ENCODE measurements at regions not wholly inside any gene's neighbourhood (a gene's known extent, or its start where the extent isn't known, plus 50 kb on each side); places are given as distances from the start of the nearest gene placed in this dataset.

DNA sequence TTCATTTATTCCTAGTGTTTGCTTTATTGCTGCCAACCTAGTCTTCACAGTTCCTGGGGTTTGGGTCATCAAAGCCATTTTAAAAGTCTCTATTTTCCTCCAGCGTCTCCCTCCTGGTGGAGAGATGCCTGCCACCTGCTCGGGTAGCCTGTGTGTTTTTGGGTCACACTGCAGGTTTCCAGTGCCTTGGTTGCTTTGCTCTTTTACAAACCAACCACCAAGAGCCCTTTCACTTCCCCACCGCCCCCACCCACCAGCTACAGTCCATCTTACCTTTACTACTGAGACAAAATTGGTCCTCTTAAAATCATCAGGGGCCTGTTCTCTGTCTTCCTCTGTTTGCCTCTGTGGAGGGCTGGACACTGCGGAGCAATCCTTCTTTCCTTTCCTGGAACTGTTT is 280.5 kb upstream of the GATB start:
- H3K27me3 Mint-ChIP-seq = no peaks in the 10 kb centered on the region
- H3K4me1 Mint-ChIP-seq = peaks cover 2 to 11% (median 7%) of the 10 kb centered on the region in 4 donors
- ATAC-seq = no peak
- H3K36me3 Mint-ChIP-seq = peaks cover 0 to 13% (median 5%) of the 10 kb centered on the region in 3 donors
- DNase-seq = no peak
- peak overlapping the region in 2 of 10 donors; percentile 12 to 72 for H3K27ac Mint-ChIP-seq
- POLR2A ChIA-PET = no interaction called here
- H3K4me3 Mint-ChIP-seq = no peak overlapping the region
- H3K9me3 Mint-ChIP-seq = peaks cover 0 to 14% (median 8%) of the 10 kb centered on the region in 9 donors

DNA sequence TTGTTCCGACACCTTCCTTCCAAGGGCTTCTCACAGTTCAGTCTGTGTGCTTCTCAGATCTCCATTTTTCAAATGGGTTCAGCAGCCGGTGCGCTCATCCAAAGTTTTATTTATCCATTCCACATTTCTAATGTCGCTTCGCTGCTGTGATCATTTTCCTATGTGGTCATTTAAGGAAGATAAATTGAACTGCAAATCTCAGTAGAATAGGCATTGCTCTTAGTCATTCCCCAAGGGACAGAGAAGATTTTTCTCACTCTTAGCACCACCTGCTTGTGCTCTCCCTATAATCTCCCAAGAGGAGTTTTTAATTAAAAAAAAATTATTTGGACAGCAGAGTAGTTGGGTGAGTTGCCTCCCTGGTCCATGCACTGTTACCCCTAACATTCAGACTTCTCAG is 278.9 kb upstream of the GATB start:
- no peak overlapping the region for H3K4me3 Mint-ChIP-seq
- peaks cover 0 to 14% (median 8%) of the 10 kb centered on the region in 9 donors for H3K9me3 Mint-ChIP-seq
- POLR2A ChIA-PET = no interaction called here
- DNase-seq (no peak), ATAC-seq (no peak)
- peaks cover 0 to 13% (median 5%) of the 10 kb centered on the region in 3 donors for H3K36me3 Mint-ChIP-seq
- no peaks in the 10 kb centered on the region for H3K27me3 Mint-ChIP-seq
- H3K4me1 Mint-ChIP-seq = peaks cover 0 to 3% (median 1%) of the 10 kb centered on the region in 4 donors
- H3K27ac Mint-ChIP-seq = no peak overlapping the region

DNA sequence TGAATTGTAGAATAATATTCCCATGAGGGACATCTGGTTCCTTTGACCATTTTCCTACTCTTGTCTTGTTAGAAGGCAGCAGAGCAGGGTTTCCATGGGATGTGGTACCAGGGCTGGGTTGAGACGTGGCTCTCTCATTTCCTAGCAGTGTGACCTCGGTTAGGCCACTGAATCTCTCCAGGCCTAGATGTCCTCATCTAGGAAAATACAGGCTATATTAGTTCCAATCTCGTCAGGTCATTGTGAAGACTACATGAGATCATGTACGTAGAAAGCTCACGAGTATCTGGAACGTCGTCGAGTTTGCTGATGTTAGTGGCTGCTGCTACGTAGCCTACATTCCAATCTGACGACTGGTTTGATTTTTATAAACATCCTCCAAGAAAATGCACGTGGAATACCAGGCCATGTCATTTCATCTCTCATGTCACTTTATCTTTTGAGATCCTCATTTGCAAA is 278.2 kb upstream of the GATB start:
- Mint-ChIP-seq H3K9me3 (peaks cover 0 to 14% (median 6%) of the 10 kb centered on the region in 9 donors), H3K4me1 (peaks cover 0 to 2% (median 0%) of the 10 kb centered on the region in 4 donors), H3K4me3 (no peak overlapping the region), H3K27me3 (no peaks in the 10 kb centered on the region), H3K36me3 (peaks cover 0 to 8% (median 5%) of the 10 kb centered on the region in 3 donors), H3K27ac (no peak overlapping the region)
- no peak for ATAC-seq
- DNase-seq = no peak
- POLR2A ChIA-PET = no interaction called here

DNA sequence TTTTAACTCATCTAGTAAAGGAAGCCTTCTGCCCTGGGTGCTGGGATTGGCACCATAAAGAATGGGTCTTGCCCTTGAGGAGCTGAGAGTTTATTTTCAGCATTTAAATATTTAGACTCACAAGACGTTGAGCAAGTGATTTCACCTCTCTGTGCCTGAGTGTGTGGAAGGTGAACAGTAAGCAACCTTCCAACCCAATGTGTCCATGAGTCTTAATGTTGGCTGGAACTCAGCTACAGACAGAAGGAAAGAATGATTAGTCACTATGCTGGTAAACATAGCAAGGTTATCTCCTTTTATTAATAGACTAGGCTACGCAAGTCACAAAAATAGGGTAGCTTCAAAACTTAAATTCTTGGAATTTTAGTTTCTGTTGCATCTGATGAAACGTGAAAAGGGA is 277.4 kb upstream of the GATB start:
- H3K36me3 Mint-ChIP-seq = peaks cover 0 to 5% (median 3%) of the 10 kb centered on the region in 3 donors

DNA sequence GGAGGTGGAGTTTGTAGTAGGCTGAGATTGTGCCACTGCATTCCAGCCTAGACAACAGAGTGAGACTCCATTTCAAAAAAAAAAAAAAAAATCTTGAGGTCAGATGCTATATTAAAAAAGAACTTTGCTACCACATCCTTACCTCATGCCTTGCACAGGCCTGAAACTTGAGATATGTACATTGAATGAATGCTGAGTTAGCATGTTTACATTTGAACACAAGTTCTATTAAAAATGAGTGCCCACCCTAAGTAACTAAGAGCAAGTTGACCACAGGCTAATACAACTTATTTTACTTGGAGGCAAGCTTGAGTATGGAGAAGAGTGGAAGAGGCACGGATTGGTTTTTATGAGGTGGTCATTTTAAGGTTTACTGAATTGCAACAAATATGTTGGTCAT is 276.6 kb upstream of the GATB start:
- no peaks in the 10 kb centered on the region for H3K36me3 Mint-ChIP-seq
- H3K9me3 Mint-ChIP-seq = peaks cover 0 to 2% (median 0%) of the 10 kb centered on the region in 9 donors
- no peaks in the 10 kb centered on the region for H3K27me3 Mint-ChIP-seq
- H3K27ac Mint-ChIP-seq = no peak overlapping the region
- ATAC-seq = no peak
- H3K4me1 Mint-ChIP-seq = peaks cover 0 to 2% (median 0%) of the 10 kb centered on the region in 4 donors
- POLR2A ChIA-PET = no interaction called here
- H3K4me3 Mint-ChIP-seq = no peak overlapping the region
- DNase-seq = no peak

More for the DNA sequence above, 277.4 kb upstream of the GATB start:
- ATAC-seq (no peak), DNase-seq (no peak)
- peaks cover 0 to 8% (median 2%) of the 10 kb centered on the region in 9 donors for H3K9me3 Mint-ChIP-seq
- H3K4me1 Mint-ChIP-seq = peaks cover 0 to 2% (median 0%) of the 10 kb centered on the region in 4 donors
- POLR2A ChIA-PET = interaction anchor here (0.5 kb wide), 1 partner anchor 64 kb away, joined by 4 read pairs; no protein-coding TSS in a partner anchor
- H3K4me3 Mint-ChIP-seq = no peak overlapping the region
- H3K27ac Mint-ChIP-seq = no peak overlapping the region
- H3K27me3 Mint-ChIP-seq = no peaks in the 10 kb centered on the region

DNA sequence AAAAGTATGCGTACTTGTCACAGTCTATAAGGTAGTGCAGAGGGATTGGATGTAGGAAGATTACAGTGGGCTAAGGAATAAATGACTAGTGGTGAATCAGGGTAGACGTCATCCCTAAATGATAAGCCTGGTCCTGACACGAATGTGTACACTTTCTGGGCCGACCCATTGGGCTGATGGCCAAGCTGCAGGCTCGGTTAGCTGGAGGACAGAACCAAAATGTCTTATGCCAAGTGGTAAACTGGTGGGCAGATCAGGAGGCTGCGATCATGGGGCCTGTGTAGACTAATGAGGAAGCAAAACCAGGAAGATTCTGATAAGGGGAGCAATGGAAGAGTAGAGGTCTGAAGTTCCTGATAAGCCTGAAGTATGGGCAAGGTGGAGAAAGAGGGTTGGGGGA is 272.8 kb upstream of the GATB start:
- POLR2A ChIA-PET = interaction anchor here (1.0 kb wide), 1 partner anchor 67 kb away, joined by 3 read pairs; no protein-coding TSS in a partner anchor
- H3K4me1 Mint-ChIP-seq = peaks cover 0 to 5% (median 0%) of the 10 kb centered on the region in 4 donors
- H3K27me3 Mint-ChIP-seq = no peaks in the 10 kb centered on the region
- no peak overlapping the region for H3K27ac Mint-ChIP-seq
- H3K36me3 Mint-ChIP-seq = no peaks in the 10 kb centered on the region
- DNase-seq = no peak
- no peak overlapping the region for H3K4me3 Mint-ChIP-seq
- ATAC-seq = no peak
- peaks cover 0 to 2% (median 0%) of the 10 kb centered on the region in 9 donors for H3K9me3 Mint-ChIP-seq

DNA sequence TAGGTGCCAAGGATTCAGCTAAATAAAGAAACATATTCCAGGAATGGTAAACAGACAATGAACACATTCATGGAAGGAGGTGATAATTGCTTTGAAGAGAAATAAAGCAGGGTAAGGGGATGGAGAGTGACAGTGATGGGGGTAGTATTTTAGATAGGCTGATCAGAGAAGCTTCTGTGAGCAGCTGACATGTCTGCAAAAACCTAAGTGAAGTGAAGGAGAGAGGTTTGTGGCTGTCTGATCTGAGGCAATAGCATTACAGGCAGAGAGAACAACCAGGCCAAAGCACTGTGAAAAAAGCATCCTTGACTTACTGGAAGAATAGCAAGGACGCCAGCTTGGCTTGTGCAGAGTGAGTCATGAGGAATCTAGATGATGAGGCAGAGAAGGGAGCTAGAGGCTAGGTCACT is 271.9 kb upstream of the GATB start:
- ATAC-seq = no peak
- no peak for DNase-seq
- Mint-ChIP-seq H3K27me3 (no peaks in the 10 kb centered on the region), H3K36me3 (peaks cover 0 to 4% (median 0%) of the 10 kb centered on the region in 3 donors), H3K9me3 (peaks cover 0 to 10% (median 0%) of the 10 kb centered on the region in 9 donors), H3K4me3 (no peak overlapping the region), H3K4me1 (peaks cover 0 to 7% (median 0%) of the 10 kb centered on the region in 4 donors), H3K27ac (no peak overlapping the region)
- POLR2A ChIA-PET = interaction anchor here (1.0 kb wide), 1 partner anchor 68 kb away, joined by 3 read pairs; no protein-coding TSS in a partner anchor

DNA sequence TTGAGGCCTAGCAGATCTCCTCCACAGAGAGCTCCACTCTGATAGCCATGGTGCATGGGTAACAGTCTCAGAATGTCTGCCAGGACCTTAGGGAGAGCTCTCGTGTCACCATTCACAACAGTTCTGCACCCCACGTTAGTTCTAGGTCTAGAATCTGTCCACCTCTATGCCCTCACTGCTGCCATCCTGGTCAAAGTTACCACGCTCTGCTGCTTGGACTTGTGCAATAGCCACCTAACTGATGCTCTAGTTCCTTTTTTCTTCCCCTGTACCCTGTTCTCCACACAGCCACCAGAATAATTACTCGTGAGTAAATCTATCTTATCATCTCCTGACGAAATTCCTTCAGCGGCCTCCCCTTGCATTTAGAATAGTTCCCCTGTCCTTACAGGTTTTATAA is 268.8 kb upstream of the GATB start:
- Mint-ChIP-seq H3K36me3 (peaks cover 0 to 4% (median 0%) of the 10 kb centered on the region in 3 donors), H3K9me3 (peaks cover 0 to 10% (median 0%) of the 10 kb centered on the region in 9 donors)

DNA sequence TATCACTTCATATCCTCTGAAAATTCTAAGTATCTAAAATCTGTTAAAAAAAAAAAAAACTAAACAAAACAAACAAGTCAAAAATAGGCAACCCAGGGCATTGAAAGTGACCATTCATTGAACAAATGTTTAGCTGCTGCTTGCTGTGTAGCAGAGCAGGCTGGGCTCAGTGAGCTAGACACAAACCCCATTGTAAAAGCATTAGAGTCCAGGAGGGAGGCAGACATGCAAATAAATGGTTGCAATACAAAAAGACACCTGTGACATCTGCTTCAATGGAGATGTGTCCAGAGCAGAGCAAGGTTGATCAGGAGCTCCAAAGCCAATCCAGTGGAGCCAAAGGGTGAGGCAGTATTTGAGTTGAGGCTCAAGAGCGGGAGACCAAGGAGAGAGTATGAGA is 267.3 kb upstream of the GATB start:
- DNase-seq = no peak
- H3K9me3 Mint-ChIP-seq = peaks cover 0 to 10% (median 0%) of the 10 kb centered on the region in 9 donors
- POLR2A ChIA-PET = no interaction called here
- H3K27ac Mint-ChIP-seq = peak overlapping the region in 1 of 10 donors; percentile 12
- no peak for ATAC-seq
- H3K27me3 Mint-ChIP-seq = no peaks in the 10 kb centered on the region
- peaks cover 0 to 7% (median 0%) of the 10 kb centered on the region in 4 donors for H3K4me1 Mint-ChIP-seq
- H3K4me3 Mint-ChIP-seq = no peak overlapping the region
- H3K36me3 Mint-ChIP-seq = peaks cover 0 to 4% (median 0%) of the 10 kb centered on the region in 3 donors

More for the DNA sequence above, 268.8 kb upstream of the GATB start:
- Mint-ChIP-seq H3K27me3 (no peaks in the 10 kb centered on the region), H3K4me1 (peaks cover 0 to 7% (median 0%) of the 10 kb centered on the region in 4 donors), H3K4me3 (no peak overlapping the region), H3K27ac (peak overlapping the region in 2 of 10 donors; percentile 29 to 74)
- ATAC-seq (no peak), DNase-seq (no peak)
- POLR2A ChIA-PET = no interaction called here

DNA sequence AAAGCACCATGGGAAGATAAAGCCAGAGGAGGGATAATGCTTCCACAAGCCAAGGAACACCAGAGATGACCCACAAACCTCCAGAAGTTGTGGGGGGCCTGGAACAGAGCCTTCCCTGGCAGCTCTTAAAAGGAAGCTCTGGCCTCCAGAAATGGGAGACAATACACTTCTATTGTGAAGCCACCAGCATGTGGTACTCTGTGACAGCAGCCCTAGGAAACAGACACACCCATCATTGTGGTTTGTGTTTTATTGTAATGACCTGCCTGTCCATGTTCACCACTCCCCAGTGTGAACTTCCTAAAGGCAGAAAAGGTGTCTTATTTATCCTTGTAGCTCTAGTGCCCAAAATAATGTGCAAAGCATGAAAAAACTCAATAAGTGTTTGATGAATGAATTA is 264.1 kb upstream of the GATB start:
- no peaks in the 10 kb centered on the region for H3K27me3 Mint-ChIP-seq
- H3K9me3 Mint-ChIP-seq = peaks cover 0 to 10% (median 0%) of the 10 kb centered on the region in 9 donors
- POLR2A ChIA-PET = no interaction called here
- peak overlapping the region in 1 of 10 donors; percentile 27 for H3K27ac Mint-ChIP-seq
- ATAC-seq (no peak), DNase-seq (no peak)
- H3K4me3 Mint-ChIP-seq = no peak overlapping the region
- H3K4me1 Mint-ChIP-seq = peaks cover 0 to 5% (median 0%) of the 10 kb centered on the region in 4 donors
- peaks cover 0 to 4% (median 0%) of the 10 kb centered on the region in 3 donors for H3K36me3 Mint-ChIP-seq

DNA sequence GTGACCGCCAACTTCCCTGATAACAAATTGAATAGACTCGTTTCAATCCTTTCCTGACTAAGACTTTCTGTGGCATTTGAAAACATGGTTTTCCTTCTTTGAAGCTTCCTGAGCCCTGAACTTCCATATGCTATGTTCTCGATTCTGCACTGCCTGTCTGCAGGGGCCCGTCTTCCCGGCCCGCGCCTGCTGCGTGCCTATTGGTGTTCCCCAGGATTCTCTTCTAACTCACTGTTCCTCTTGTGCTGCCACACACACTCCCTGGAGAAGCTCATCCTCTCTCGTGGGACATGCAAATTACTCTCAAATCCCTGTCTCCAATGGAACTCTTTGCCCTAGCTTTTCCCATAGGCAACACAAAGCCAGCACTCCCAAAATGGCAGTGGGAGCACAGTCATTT is 262.9 kb upstream of the GATB start:
- POLR2A ChIA-PET = no interaction called here
- H3K4me1 Mint-ChIP-seq = peaks cover 0 to 3% (median 0%) of the 10 kb centered on the region in 4 donors
- H3K27ac Mint-ChIP-seq = no peak overlapping the region
- H3K36me3 Mint-ChIP-seq = peaks cover 0 to 4% (median 0%) of the 10 kb centered on the region in 3 donors
- H3K9me3 Mint-ChIP-seq = peaks cover 0 to 9% (median 0%) of the 10 kb centered on the region in 9 donors
- DNase-seq (no peak), ATAC-seq (no peak)
- H3K4me3 Mint-ChIP-seq = no peak overlapping the region
- no peaks in the 10 kb centered on the region for H3K27me3 Mint-ChIP-seq

DNA sequence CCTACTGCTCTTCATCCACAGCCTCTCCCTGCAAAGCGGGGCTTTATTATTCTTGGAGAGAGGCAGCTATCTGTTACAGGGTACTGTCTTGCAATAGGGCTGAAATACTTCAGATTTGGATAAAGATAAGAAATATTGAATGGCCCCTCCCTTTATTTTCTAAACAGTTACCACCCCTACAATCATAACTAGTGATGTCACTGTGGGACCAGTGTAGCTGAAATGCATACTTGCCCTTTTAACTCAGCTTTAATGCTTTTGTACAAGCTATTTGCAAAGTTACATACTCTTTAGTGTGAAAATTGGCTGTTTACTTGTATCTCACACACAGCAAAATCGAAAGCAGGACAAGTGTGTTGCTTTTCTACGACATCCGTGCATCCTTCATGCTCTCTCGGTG is 261.7 kb upstream of the GATB start:
- H3K4me3 Mint-ChIP-seq = no peak overlapping the region
- POLR2A ChIA-PET = no interaction called here
- H3K4me1 Mint-ChIP-seq = peaks cover 0 to 4% (median 0%) of the 10 kb centered on the region in 4 donors
- no peak overlapping the region for H3K27ac Mint-ChIP-seq
- H3K27me3 Mint-ChIP-seq = no peaks in the 10 kb centered on the region
- no peaks in the 10 kb centered on the region for H3K36me3 Mint-ChIP-seq
- no peak for DNase-seq
- H3K9me3 Mint-ChIP-seq = no peaks in the 10 kb centered on the region
- ATAC-seq = no peak

DNA sequence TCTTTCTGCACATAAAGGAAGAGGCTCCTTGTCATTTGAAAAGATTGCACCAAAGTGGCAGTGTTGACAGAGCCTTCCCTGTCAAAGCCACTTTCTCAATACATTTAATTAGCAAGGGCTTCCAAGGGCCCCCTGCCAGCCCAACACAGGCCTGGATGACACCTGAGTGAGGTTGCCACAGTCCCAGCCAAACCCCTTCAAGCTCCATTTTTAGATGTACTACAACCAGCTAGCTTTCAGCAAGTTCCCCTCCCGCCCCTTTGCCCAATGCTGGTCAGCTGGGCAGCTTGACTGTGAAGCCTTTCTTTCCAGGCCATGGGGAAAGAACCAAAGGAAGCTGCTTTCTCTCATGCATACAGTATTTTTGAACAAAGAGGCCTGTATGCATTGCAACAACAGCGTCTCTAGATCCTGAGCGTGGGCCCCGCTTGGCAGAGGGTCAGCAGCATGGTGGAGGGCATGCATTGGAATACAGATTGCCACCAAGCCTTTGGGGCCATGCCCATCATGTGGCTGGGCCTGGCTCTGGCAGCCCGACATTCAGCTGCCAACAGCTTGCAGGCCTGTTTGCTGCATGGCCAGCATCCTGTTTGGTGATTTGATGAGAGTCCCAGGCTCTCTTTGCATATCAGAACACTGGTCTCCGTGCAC is 261.1 kb upstream of the GATB start:
- POLR2A ChIA-PET = interaction anchor here (0.6 kb wide), 1 partner anchor 256 kb away, joined by 3 read pairs; no protein-coding TSS in a partner anchor
- no peaks in the 10 kb centered on the region for H3K9me3 Mint-ChIP-seq
- peaks cover 0 to 4% (median 0%) of the 10 kb centered on the region in 4 donors for H3K4me1 Mint-ChIP-seq
- peak overlapping the region in 1 of 10 donors; percentile 23 for H3K27ac Mint-ChIP-seq
- no peak for DNase-seq
- ATAC-seq = no peak
- no peaks in the 10 kb centered on the region for H3K36me3 Mint-ChIP-seq
- no peak overlapping the region for H3K4me3 Mint-ChIP-seq
- H3K27me3 Mint-ChIP-seq = no peaks in the 10 kb centered on the region
